ENCODE measurements at regions not wholly inside any gene's neighbourhood (a gene's known extent, or its start where the extent isn't known, plus 50 kb on each side); places are given as distances from the start of the nearest gene placed in this dataset.

DNA sequence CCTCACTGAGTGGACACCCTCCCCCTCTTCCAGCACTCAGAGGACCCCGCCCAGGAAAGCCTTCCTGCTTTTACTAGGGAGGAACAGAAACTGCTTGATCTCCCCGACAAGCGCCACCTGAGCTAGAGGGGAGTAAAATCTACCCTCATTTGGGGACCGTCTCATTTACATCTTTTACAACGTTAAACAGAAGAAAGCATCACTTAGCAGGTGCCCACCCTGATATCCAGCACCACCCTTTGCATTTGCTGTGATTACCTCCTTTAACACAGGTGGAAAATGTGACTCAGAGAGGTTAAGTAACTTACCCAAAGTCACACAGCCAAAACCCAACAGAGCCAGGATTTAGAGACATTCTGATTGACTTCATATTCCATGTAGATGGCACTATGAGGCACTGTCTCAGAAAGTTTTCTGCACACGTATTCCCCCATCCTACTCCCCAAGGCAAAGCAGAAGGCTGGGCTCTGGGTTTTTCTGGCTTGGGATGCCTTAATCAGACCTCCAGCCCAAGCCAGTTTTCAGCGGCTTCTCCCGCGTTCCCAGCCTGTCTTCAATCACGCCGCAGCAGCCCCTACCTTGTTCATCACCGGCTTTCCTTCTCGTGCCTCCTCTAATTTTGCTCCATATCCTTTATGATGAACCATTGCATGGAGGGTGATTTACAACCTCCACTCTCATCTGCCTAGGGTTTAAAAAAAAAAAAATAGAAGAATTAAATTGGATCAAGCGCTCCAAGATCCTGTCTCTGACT is 314.6 kb upstream of the PROK2 start:
- Mint-ChIP-seq H3K36me3 (peaks cover 24 to 37% of the 10 kb centered on the region in 2 donors), H3K27ac (peak overlapping the region; percentile 100), H3K27me3 (ENCODE audit: low read depth in 3 of 3) (peaks cover 1 to 7% (median 4%) of the 10 kb centered on the region in 3 donors), H3K4me1 (peaks cover 65% of the 10 kb centered on the region), H3K9me3 (peaks cover 0 to 3% (median 2%) of the 10 kb centered on the region in 7 donors), H3K4me3 (peak overlapping the region; percentile 81 to 91)
- 94% methylated on average over 3 of the region's 14 CpGs for WGBS (ENCODE audit: insufficient coverage)
- peak overlapping the region; percentile 63 for H3K4me2 ChIP-seq (replicated peaks; ENCODE audit: extremely low read depth, low read length, poor library complexity, severe bottlenecking)
- no peaks in the 10 kb centered on the region for H4K20me1 ChIP-seq (ENCODE audit: insufficient read depth, low read length)
- peak overlapping the region; percentile 47 to 66 (median 48) for H3K4me3 ChIP-seq (replicated peaks in 1 of 3; ENCODE audit: low read depth in 2 of 3, low read length in 3 of 3)
- intact Hi-C loops (cut with micrococcal nuclease), result loop anchor here (2.0 to 10.0 kb wide), 7 partner anchors 19 to 245 kb away; no protein-coding TSS in a partner anchor
- H3K9me3 ChIP-seq (replicated peaks in 1 of 2; ENCODE audit: control insufficient read depth in 1 of 2, insufficient read depth in 1 of 2, low read length in 2 of 2), result no peaks in the 10 kb centered on the region
- no peak overlapping the region for H2AFZ ChIP-seq (ENCODE audit: insufficient read depth, low read depth, low read length, poor library complexity, severe bottlenecking)
- H3K36me3 ChIP-seq (replicated peaks in 1 of 2; ENCODE audit: control insufficient read depth in 1 of 2, insufficient read depth in 2 of 2, low read length in 2 of 2), result peaks cover 0 to 6% of the 10 kb centered on the region in 2 donors
- peaks cover 60 to 61% of the 10 kb centered on the region in 2 donors for H3K4me1 ChIP-seq (ENCODE audit: control insufficient read depth in 1 of 2, insufficient read depth in 2 of 2, low read length in 2 of 2)
- peak overlapping the region; percentile 97 to 99 for H3K27ac ChIP-seq (ENCODE audit: low read depth in 1 of 2, low read length in 2 of 2)
- H3K9ac ChIP-seq (ENCODE audit: insufficient read depth, low read length, poor library complexity, severe bottlenecking), result peak overlapping the region; percentile 85
- H3K79me2 ChIP-seq (ENCODE audit: insufficient read depth, low read length), result no peaks in the 10 kb centered on the region
- DNase-seq, result peak in 2 of 3 donors; percentile 46 to 60
- H3K27me3 ChIP-seq (ENCODE audit: control insufficient read depth in 2 of 2, insufficient read depth in 2 of 2, low read length in 2 of 2), result no peaks in the 10 kb centered on the region
- TF ChIP-seq CTCF (IDR thresholded peaks at IDR 0.05), result no peak

DNA sequence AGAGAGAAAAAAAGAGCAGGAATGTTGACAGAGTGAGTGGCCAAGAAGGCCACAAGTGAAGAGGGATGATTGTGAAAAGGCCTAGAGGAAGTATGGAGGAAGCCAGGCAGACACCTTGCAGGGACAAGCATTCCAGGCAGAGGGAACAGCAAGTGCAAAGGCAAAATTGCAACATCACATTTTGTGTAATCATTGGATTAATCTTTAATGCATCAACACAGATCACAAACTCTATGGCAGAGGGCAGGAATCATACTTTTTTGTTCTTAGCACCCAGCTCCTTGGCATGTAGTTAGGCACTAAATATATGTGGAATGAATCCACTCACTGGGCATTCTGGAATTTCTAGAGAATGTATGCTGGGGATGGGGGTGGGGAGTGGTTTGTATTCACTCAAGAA is 312.1 kb upstream of the PROK2 start:
- H3K9ac ChIP-seq (ENCODE audit: insufficient read depth, low read length, poor library complexity, severe bottlenecking), result no peak overlapping the region
- H3K9me3 Mint-ChIP-seq, result peaks cover 0 to 3% (median 2%) of the 10 kb centered on the region in 7 donors
- H3K4me3 Mint-ChIP-seq, result no peak overlapping the region
- no peaks in the 10 kb centered on the region for H3K27me3 ChIP-seq (ENCODE audit: control insufficient read depth in 2 of 2, insufficient read depth in 2 of 2, low read length in 2 of 2)
- H3K27ac ChIP-seq (ENCODE audit: low read depth in 1 of 2, low read length in 2 of 2), result no peak overlapping the region
- no peak overlapping the region for H2AFZ ChIP-seq (ENCODE audit: insufficient read depth, low read depth, low read length, poor library complexity, severe bottlenecking)
- H3K27ac Mint-ChIP-seq, result peak overlapping the region in 2 of 7 donors; percentile 68 to 100
- no peak overlapping the region for H3K4me3 ChIP-seq (replicated peaks in 1 of 3; ENCODE audit: low read depth in 2 of 3, low read length in 3 of 3)
- peaks cover 41 to 42% of the 10 kb centered on the region in 2 donors for H3K4me1 ChIP-seq (ENCODE audit: control insufficient read depth in 1 of 2, insufficient read depth in 2 of 2, low read length in 2 of 2)
- no peaks in the 10 kb centered on the region for H3K79me2 ChIP-seq (ENCODE audit: insufficient read depth, low read length)
- H3K4me2 ChIP-seq (replicated peaks; ENCODE audit: extremely low read depth, low read length, poor library complexity, severe bottlenecking), result no peak overlapping the region
- peaks cover 58% of the 10 kb centered on the region for H3K4me1 Mint-ChIP-seq
- H3K36me3 ChIP-seq (replicated peaks in 1 of 2; ENCODE audit: control insufficient read depth in 1 of 2, insufficient read depth in 2 of 2, low read length in 2 of 2), result peaks cover 0 to 16% of the 10 kb centered on the region in 2 donors
- H3K36me3 Mint-ChIP-seq, result peaks cover 44 to 59% of the 10 kb centered on the region in 2 donors
- no peak for TF ChIP-seq CTCF (IDR thresholded peaks at IDR 0.05)
- H3K27me3 Mint-ChIP-seq (ENCODE audit: low read depth in 3 of 3), result peaks cover 3 to 13% (median 4%) of the 10 kb centered on the region in 3 donors
- no peak for DNase-seq
- intact Hi-C loops (cut with micrococcal nuclease), result no loop called here
- H3K9me3 ChIP-seq (replicated peaks in 1 of 2; ENCODE audit: control insufficient read depth in 1 of 2, insufficient read depth in 1 of 2, low read length in 2 of 2), result no peaks in the 10 kb centered on the region
- H4K20me1 ChIP-seq (ENCODE audit: insufficient read depth, low read length), result no peaks in the 10 kb centered on the region
